ENCODE measurements at regions not wholly inside any gene's neighbourhood (a gene's known extent, or its start where the extent isn't known, plus 50 kb on each side); places are given as distances from the start of the nearest gene placed in this dataset.

DNA sequence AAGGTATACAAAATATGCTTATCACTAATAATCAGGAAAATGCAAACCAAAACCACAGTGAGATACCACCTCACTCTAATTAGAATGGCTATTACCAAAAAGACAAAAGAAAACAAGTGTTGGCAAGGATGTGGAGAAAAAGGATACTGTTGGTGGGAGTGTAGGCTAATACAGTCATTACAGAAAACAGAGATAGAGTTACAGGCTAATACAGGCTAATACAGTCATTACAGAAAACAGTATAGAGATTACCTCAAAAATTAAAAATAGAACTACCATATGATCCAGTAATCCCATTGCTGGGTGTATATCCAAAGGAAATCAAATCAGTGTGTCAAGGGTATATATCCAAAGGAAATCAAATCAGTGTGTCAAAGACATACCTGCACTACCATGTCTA, 238.4 kb downstream of the PLPP3 start:
- no peaks in the 10 kb centered on the region for H3K36me3 Mint-ChIP-seq (ENCODE audit: low read depth, unreplicated experiment)
- no peak for DNase-seq (ENCODE audit: low spot score)
- H3K4me1 Mint-ChIP-seq (ENCODE audit: unreplicated experiment) = peaks cover 3% of the 10 kb centered on the region
- TF ChIP-seq, protein P1, sequence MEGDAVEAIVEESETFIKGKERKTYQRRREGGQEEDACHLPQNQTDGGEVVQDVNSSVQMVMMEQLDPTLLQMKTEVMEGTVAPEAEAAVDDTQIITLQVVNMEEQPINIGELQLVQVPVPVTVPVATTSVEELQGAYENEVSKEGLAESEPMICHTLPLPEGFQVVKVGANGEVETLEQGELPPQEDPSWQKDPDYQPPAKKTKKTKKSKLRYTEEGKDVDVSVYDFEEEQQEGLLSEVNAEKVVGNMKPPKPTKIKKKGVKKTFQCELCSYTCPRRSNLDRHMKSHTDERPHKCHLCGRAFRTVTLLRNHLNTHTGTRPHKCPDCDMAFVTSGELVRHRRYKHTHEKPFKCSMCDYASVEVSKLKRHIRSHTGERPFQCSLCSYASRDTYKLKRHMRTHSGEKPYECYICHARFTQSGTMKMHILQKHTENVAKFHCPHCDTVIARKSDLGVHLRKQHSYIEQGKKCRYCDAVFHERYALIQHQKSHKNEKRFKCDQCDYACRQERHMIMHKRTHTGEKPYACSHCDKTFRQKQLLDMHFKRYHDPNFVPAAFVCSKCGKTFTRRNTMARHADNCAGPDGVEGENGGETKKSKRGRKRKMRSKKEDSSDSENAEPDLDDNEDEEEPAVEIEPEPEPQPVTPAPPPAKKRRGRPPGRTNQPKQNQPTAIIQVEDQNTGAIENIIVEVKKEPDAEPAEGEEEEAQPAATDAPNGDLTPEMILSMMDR (IDR thresholded peaks at IDR 0.05; ENCODE audit: unreplicated experiment) = no peak
- H3K9me3 Mint-ChIP-seq (ENCODE audit: unreplicated experiment) = no peaks in the 10 kb centered on the region
- no peak overlapping the region for H3K27ac Mint-ChIP-seq (ENCODE audit: unreplicated experiment)
- H3K4me3 Mint-ChIP-seq (ENCODE audit: unreplicated experiment) = no peak overlapping the region
- no peaks in the 10 kb centered on the region for H3K27me3 Mint-ChIP-seq (ENCODE audit: unreplicated experiment)

DNA sequence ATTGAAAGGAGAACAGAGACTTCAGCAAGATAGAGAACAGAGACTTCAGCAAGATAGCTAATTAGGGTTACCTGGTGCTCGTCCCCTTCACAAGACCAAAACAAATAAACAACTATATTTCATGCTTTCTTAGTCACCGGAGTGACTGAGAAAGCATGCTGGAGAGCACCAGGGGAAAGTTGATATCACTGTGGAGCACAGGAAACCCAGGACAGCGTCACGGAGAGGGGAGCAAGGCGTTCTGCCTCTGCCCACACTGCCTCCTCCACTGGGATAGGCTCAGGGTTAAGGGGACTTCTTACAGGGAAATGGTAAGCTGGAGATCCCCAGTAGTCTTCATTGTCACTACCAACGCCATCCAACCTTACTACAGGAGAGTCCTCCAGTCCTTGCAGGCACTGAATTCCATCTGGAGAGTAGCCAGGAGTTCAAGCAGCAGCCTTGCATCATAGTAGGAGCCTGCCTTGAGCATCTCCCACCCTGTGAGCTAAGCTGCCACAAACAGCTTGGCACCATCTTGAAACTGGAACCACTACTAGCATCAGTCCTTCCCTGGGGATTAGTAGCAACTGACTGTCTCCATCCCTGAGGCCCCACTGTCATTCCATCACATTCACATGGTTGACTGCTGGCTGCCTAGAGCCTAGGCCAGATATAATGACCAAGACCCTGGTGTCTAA, 239.4 kb downstream of the PLPP3 start:
- no peak overlapping the region for H3K4me3 Mint-ChIP-seq (ENCODE audit: unreplicated experiment)
- H3K27ac Mint-ChIP-seq (ENCODE audit: unreplicated experiment) = no peak overlapping the region
- no peaks in the 10 kb centered on the region for H3K27me3 Mint-ChIP-seq (ENCODE audit: unreplicated experiment)
- no peaks in the 10 kb centered on the region for H3K9me3 Mint-ChIP-seq (ENCODE audit: unreplicated experiment)
- TF ChIP-seq, protein P1 (IDR thresholded peaks at IDR 0.05; ENCODE audit: unreplicated experiment) = no peak
- no peaks in the 10 kb centered on the region for H3K36me3 Mint-ChIP-seq (ENCODE audit: low read depth, unreplicated experiment)
- H3K4me1 Mint-ChIP-seq (ENCODE audit: unreplicated experiment) = no peaks in the 10 kb centered on the region
- no peak for DNase-seq (ENCODE audit: low spot score)

DNA sequence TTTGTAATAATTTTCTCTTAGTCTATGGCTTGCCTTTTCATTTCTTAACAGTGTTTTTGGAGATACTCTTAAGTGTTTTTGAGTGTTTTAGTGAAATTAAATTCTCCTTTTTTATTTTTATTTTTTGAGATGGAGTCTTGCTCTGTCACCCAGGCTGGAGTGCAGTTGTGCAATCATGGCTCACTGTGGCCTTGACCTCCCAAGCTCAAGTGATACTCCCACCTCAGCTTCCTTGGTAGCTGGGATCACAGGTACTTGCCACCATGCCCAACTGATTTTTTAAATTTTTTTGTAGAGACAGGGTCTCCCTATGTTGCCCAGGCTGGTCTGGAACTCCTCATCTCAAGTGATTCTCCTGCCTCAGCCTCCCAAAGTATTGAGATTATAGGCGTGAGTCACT, 240.3 kb downstream of the PLPP3 start:
- no peak overlapping the region for H3K4me3 Mint-ChIP-seq (ENCODE audit: unreplicated experiment)

DNA sequence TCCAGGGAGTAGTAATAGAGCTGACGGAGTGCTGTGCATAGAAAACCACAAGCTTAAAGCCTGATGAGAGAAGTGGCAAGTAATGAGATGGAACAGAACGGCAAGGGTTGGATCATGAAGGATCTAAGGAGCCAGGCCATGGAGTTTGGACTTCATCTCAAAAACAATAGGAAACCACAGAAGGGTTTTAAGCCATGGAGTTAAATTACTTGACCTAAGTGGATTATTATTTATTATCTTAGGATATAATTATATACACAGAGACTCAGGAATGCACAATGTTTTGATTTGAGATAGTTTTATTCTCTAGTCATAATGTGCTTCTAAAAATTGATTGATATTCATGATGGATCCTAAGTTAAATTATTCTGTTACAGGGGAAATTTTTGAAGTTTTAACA, 242.4 kb downstream of the PLPP3 start:
- DNase-seq (ENCODE audit: low spot score) = no peak
- H3K4me1 Mint-ChIP-seq (ENCODE audit: unreplicated experiment) = no peaks in the 10 kb centered on the region
- H3K9me3 Mint-ChIP-seq (ENCODE audit: unreplicated experiment) = no peaks in the 10 kb centered on the region
- TF ChIP-seq, protein P1 (IDR thresholded peaks at IDR 0.05; ENCODE audit: unreplicated experiment) = no peak
- no peak overlapping the region for H3K4me3 Mint-ChIP-seq (ENCODE audit: unreplicated experiment)
- no peaks in the 10 kb centered on the region for H3K36me3 Mint-ChIP-seq (ENCODE audit: low read depth, unreplicated experiment)
- H3K27ac Mint-ChIP-seq (ENCODE audit: unreplicated experiment) = no peak overlapping the region
- no peaks in the 10 kb centered on the region for H3K27me3 Mint-ChIP-seq (ENCODE audit: unreplicated experiment)

More for the DNA sequence above, 240.3 kb downstream of the PLPP3 start:
- no peak overlapping the region for H3K27ac Mint-ChIP-seq (ENCODE audit: unreplicated experiment)
- no peaks in the 10 kb centered on the region for H3K27me3 Mint-ChIP-seq (ENCODE audit: unreplicated experiment)
- no peaks in the 10 kb centered on the region for H3K4me1 Mint-ChIP-seq (ENCODE audit: unreplicated experiment)
- TF ChIP-seq, protein P1 (IDR thresholded peaks at IDR 0.05; ENCODE audit: unreplicated experiment) = no peak
- no peaks in the 10 kb centered on the region for H3K9me3 Mint-ChIP-seq (ENCODE audit: unreplicated experiment)
- no peak for DNase-seq (ENCODE audit: low spot score)
- H3K36me3 Mint-ChIP-seq (ENCODE audit: low read depth, unreplicated experiment) = no peaks in the 10 kb centered on the region

DNA sequence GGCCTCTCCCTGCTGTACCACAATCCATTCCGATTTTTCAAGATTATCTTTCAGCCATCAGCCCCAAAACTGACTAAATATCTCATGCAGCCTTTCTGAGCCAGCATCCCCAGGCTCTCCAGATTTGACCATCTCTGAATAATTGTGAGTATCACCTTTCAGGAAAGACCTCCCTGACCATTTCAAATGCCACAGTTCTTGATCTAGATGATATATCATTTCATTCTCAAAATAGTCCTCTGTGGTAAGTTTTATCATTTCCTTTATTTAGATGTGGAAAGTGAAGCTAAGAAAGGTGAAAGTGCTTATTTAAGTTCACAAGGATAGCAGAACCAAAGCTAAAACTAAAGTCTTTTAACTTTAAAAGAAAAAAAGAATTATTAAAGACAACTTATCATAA, 244.0 kb downstream of the PLPP3 start:
- Mint-ChIP-seq H3K4me1 (ENCODE audit: unreplicated experiment) (no peaks in the 10 kb centered on the region), H3K9me3 (ENCODE audit: unreplicated experiment) (no peaks in the 10 kb centered on the region), H3K27me3 (ENCODE audit: unreplicated experiment) (no peaks in the 10 kb centered on the region), H3K4me3 (ENCODE audit: unreplicated experiment) (no peak overlapping the region), H3K27ac (ENCODE audit: unreplicated experiment) (no peak overlapping the region), H3K36me3 (ENCODE audit: low read depth, unreplicated experiment) (no peaks in the 10 kb centered on the region)
- DNase-seq (ENCODE audit: low spot score) = no peak
- TF ChIP-seq, protein P1 (IDR thresholded peaks at IDR 0.05; ENCODE audit: unreplicated experiment) = no peak

Data from endothelial cell (in vitro differentiated cells).